HG03565 (cell line): ENCODE measurements at regions not wholly inside any gene's neighbourhood (a gene's known extent, or its start where the extent isn't known, plus 50 kb on each side); places are given as distances from the start of the nearest gene placed in this dataset.

Experiments used
- ATAC-seq: cut with Tn5 transposase; IDR thresholded peaks from one replicate; pipeline ENCODE4 v1.9.1; 2021; ENCODE audit warnings: mild to moderate bottlenecking, moderate library complexity; ENCODE audit not compliant: unreplicated experiment

DNA sequence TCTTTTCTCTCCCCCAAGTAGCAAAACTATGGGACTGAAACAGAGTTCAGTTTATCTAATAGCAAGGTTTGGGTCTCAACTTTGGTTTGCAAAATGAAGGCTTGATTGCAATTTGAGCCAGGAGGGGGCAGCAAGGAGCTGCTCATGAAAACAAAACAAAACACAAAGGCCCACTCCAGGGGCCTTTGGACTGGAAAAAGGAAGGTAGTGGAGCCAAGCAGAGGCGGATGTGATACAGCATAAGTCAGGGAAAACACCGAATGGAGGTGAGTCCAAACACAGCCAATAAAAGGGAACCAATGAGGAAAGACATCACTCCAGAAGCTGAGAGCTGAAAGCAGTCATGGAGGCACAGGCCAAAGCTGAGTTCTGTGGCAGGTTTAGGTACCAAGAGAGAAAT is 799.7 kb upstream of the ACVR2A start:
- ATAC-seq = no peak

DNA sequence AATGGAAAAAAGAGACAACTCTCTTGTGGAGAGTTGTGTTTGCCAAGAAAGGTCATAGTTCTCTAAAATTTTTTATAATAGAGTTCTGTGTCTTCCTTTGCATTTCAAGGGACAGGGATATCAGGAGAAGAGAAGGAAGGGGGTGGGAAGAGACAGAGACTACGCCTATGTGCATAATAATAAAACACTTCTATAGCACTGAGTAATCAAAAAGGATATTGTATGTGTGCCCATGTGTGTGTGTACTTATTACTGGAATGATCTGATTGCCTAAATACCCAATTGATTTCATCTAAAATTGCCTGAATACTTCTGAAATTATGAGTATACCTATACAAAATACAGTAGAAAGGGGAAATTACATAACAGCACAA is 803.7 kb upstream of the ACVR2A start:
- ATAC-seq = no peak

- no peak for ATAC-seq
These were observed 804.3 kb upstream of the ACVR2A start for GRCh38 chr2:147040298-147041120.

DNA sequence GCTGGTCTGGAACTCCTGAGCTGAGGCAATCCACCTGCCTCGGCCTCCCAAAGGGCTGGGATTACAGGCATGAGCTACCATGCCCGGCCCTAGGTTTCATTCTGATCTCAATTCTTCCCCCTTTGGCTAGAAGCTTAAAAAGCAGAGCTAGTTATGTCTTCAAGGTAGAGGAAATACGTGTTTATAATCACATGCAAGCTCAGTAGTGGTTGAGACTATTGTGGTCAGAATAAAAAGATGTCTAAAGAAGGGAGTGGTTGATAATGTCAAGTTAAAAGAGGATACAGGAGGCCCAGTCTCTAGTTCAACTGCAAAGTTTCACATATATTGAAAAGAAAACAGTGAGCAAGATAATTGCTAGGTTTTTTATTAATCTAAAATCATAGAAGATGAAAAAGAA is 807.8 kb upstream of the ACVR2A start:
- no peak for ATAC-seq

DNA sequence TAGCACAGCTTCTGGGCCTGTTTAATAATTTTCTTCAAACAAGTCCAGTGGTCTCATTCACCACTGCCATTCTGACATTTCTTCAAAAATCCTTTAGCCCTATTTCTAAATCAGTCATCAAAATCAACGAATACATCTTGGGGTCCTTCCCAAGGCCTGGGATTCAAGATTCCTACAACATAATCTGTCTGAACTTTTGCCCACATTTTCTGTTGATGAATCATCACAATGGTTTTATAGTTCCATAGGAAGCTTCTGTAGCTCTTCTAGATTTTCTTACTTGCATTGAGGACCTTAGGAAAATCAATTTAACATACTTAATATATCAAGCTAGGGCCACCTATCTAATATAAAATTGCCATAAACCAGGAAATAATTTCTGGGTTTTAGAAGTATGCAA is 811.8 kb upstream of the ACVR2A start:
- no peak for ATAC-seq

- no peak for ATAC-seq
These were observed 812.9 kb upstream of the ACVR2A start for GRCh38 chr2:147031897-147032296.

DNA sequence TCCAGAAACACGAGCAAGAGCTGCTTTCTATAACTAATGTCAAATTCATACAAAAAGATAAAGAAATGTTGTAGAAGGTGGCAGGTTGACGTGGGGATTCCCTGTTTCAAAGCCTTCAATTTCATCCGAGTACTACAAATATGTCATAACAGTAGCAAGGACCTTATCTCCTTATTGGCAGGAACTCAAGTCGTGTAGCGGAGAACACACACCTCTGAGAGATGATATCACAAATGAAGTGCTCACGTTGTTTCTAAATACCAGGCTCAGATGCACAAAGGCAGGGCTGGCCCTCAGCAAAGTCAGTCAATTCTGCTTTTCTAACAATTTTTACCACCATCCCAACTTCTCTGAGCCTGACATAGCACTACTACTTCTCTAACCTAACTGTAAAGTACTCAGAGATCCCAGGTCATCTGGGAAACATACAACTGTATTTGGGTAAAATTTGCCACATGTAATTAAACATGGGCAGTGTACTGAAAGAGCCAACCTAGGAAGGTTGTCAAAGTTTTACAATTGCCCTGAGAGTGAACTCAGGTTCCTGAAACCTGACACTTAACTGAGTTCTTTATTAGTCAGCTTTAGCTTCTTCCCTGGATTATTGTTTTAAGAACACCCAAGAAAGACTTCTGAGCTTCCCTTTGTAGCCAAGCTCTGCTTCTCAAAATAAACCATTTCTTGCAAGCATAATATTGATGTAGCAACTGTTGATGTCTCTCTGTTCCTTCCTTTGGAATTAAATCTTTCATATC is 813.7 kb upstream of the ACVR2A start:
- ATAC-seq = no peak

- ATAC-seq = no peak
These were observed 817.4 kb upstream of the ACVR2A start for GRCh38 chr2:147027436-147027835.

GRCh38 chr2:147026664-147027295 is 818.0 kb upstream of the ACVR2A start:
- ATAC-seq = no peak

DNA sequence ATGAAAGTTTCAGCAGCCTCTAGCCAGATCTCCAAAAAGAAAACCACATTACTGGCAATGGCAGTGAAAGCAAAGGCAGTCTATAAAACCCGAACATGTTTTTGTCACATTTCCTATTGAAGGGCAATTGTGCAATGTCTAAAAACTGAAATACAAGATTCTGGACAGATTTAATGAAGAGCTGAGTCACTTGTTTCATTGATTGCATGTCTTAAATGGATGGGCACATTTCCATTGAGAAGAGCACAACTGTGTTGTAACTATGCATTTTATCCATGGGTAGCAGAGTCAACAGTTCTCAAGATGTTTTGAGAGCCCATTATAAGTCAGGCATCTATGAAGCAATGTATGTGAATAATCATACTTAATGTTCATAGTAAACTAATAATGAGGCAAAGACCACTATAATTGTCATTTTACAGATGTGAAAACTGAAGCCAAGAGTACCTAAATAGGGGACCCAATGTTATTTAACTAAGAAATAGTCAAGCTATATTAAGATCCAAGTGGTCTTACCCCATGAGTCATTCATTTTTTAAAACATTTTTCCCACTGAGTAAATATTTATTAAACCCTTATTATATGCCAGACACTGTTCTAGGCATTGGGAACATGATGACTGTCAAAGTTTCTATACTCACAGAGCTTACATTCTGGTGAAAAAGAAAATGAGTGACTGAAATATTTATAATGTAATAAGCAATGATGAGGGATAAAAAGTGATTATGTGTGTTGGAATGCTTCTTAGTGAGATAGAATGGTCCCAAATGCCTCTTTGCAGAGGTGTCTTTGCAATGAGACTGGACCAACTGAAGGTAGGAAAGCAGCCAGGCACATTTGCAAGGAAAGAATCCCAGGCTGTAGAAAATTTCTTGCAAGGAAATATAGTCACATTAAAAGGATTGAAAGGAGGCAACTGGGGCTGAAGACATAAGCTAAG is 818.9 kb upstream of the ACVR2A start:
- no peak for ATAC-seq

GRCh38 chr2:147019311-147019710 is 825.5 kb upstream of the ACVR2A start:
- no peak for ATAC-seq

DNA sequence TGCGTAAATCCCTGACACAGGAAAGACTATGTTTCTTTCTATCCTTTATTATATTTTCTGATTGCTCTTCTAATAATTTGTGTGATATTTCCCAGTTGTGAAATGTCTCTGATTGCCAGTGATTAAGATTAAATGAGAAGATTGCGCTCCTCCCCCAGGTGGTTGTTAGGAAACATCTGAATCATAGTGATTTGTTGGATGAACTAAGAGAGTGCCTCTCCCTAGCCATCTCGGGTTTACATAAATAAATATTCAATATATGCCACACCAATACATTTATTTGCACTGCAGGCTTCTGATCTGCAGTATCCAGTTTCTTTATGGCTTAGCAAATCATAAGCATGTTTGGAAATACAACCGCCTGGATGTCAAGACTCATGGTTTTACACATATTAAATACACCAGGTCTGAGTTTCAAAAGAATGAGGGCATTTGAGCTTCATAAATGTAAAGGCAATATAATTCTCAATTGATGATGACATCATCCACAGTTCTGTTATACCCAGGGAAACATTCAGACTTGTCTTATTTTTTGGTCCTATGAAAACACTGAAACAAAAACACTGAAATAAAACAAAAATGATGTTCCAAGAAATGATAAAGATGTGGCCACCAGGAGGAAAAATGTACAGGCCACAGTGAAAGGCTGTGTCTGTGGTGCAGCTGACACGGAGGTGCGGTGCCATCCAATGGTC is 826.7 kb upstream of the ACVR2A start:
- no peak for ATAC-seq

DNA sequence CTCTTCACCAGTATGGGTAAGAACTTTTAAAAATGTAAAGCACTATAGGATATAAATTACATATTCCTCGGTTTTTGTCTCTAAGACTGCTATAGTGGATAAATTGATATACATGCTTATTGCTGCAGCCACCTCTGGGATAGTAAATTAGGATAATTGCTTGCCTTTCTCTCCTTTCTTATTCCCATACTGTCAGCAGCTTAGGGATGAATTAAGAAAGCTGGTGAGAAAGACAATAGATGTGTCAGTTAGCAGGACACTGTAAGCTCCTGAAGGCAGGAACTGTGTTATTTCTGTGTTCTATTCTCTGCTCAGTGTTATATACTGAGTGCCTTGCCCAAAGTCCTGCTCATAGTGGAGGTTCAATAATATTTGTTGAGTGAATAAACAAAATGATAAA is 828.6 kb upstream of the ACVR2A start:
- no peak for ATAC-seq

DNA sequence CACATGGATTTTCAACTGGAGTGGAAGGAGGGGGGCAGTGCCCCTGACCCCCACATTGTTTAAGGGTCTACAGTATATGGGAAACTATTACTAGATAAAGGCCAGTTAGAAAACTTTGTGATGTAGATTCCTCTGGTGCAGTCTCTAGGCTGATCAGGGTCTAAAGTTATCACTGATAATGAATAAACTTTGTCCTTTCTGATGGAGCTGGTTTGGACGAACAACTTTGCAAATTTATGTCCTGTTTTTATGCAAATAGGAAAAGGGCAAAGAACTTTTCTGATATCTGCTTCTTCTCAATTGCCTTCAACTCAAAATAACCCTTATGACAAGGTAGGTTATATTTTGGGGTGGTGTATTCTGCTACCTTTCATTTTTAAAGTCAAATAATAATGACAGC is 829.2 kb upstream of the ACVR2A start:
- ATAC-seq = no peak

DNA sequence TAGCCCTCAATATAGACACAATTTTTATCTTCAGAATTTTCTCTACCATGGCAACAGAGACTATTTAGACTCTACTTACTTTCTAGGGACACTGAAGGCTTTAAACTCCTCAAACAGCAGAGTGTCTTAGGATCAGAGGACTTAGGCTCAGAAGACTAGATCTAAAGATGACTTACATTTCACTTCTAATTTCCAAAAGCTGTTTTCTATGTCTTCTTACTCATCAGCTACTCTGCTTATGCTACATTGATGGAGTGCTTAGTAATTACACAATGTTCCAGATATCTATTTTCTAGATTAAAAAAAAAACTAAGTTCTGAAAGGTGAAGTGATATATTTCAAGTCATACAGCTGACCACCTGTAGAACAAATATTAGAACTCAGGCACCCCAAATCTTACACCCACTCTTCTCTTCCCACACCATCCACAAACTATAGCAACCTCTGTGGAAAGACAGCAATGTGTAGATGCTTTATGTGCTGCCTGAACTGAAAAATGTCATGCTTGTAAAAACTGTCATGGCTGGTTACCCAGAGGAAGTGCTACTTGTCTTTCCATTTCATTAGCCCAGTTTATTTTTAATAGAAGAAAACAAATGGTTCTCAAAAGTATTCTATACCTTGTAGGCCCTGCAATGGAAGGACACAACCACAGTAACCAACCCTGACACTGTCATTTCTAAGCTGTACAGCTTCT is 831.0 kb upstream of the ACVR2A start:
- ATAC-seq = no peak

- ATAC-seq = no peak
These were observed 836.3 kb upstream of the ACVR2A start for GRCh38 chr2:147008481-147008880.

- ATAC-seq = no peak
These were observed 838.1 kb upstream of the ACVR2A start for GRCh38 chr2:147006736-147007141.

- ATAC-seq = no peak
These were observed 841.7 kb upstream of the ACVR2A start for GRCh38 chr2:147003081-147003480.

DNA sequence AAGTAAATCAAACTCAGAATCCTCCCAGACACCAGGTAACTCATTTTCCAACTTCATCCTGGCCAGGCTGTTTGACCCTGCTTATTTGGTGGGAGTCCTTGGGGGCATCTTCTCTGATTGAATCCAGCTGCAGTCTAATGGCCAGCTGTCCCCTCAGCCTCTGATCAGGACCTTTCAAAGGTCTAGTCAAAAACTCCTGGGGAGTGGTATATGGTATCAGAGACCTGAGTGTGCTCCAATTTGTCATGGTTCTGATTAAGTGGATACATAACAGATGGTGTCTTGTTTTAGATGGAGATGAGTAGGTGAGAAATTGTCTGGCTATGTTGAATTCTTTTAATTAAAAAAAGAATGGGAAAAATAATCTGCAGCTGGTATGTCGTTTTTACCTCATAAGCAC is 842.6 kb upstream of the ACVR2A start:
- ATAC-seq = no peak

DNA sequence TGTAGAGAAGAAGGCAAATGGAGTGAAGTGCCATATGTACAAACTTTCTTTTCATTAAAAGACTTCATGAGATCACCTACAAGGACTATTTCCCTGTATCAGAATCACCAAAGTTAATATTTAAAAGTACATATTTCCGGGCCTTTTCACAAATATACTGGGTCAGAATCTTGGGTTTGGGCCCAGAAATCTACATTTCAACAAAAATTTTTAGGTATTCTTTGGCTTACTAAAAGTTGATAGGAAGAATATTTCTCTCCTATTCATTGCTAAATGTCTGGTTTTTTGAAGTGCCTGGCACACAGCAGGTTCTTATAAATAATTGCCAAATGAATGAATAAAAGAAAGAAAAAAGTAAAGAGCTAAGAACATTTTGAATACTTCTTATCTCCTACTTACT is 843.8 kb upstream of the ACVR2A start:
- ATAC-seq = no peak
